Heart left ventricle (tissue), 16 donors: ENCODE measurements at regions not wholly inside any gene's neighbourhood (a gene's known extent, or its start where the extent isn't known, plus 50 kb on each side); places are given as distances from the start of the nearest gene placed in this dataset.

Experiments
- ATAC-seq, 4 donors: fragments of 200-7000 bp; cut with Tn5 transposase; one replicate each; pipeline ENCODE4 v1.9.1; 2020 to 2022; ENCODE audit warnings: moderate library complexity in 4 of 4, mild to moderate bottlenecking in 3 of 4, moderate number of reproducible peaks in 1 of 4
- DNase-seq, 5 donors: peaks; one replicate each; pipeline ENCODE4 v3.0.0-alpha.2; 2020
- H3K27ac ChIP-seq, 12 donors: fragments of 200-600 bp; sonication (generic) in 4 of 12; one replicate each; pipeline versions ENCODE4 v1.5.0 to v1.8.0; 2016 to 2022; ENCODE audit warnings: mild to moderate bottlenecking in 2 of 12
- H3K27me3 ChIP-seq, 9 donors: fragments of 200-600 bp; sonication (generic) in 2 of 9; one replicate each; pipeline versions ENCODE4 v1.5.1 to v1.8.0; 2016 to 2022; ENCODE audit warnings: mild to moderate bottlenecking in 3 of 9
- H3K36me3 ChIP-seq, 9 donors: fragments of 200-600 bp; sonication (generic) in 2 of 9; one replicate each; pipeline versions ENCODE4 v1.5.0 to v1.8.0; 2018 to 2022; ENCODE audit warnings: mild to moderate bottlenecking in 2 of 9
- H3K4me1 ChIP-seq, 12 donors: fragments of 200-600 bp; sonication (generic) in 4 of 12; one replicate each; pipeline versions ENCODE4 v1.5.0 to v1.8.0; 2016 to 2022; ENCODE audit warnings: mild to moderate bottlenecking in 3 of 12
- H3K4me3 ChIP-seq, 12 donors: fragments of 200-600 bp; sonication (generic) in 4 of 12; one replicate each; pipeline versions ENCODE4 v1.5.0 to v1.8.0; 2017 to 2022; ENCODE audit warnings: mild to moderate bottlenecking in 9 of 12, moderate library complexity in 4 of 12
- H3K9me3 ChIP-seq, 12 donors: fragments of 200-600 bp; sonication (generic) in 4 of 12; one replicate each; pipeline versions ENCODE4 v1.5.0 to v1.8.0; 2016 to 2022; ENCODE audit warnings: mild to moderate bottlenecking in 1 of 12
- CTCF ChIP-seq, 12 donors: fragments of 200-600 bp; sonication (generic) in 4 of 12; IDR thresholded peaks; one replicate each; pipeline versions ENCODE4 v1.5.0 to v1.8.0; 2018 to 2022; ENCODE audit warnings: antibody characterized with exemption in 12 of 12, mild to moderate bottlenecking in 5 of 12
- POLR2A ChIP-seq, 2 donors: fragments of 450-650 bp; IDR thresholded peaks; one replicate each; pipeline ENCODE4 v1.6.1; 2017; ENCODE audit warnings: antibody characterized with exemption in 2 of 2, mild to moderate bottlenecking in 2 of 2, moderate library complexity in 2 of 2
- WGBS, 4 donors: extraction: QIAGEN DNeasy Blood & Tissue Kit in 2 of 4; methylation state at CpG; one replicate each; pipeline versions ENCODE4 v1.1.5 to v1.1.7; 2013 to 2018; 5-methylcytosine and 5-hydroxymethylcytosine counted together
- intact Hi-C, 10 donors: fragments of 100-400 bp; cut with DNase I; formaldehyde crosslinking; loops; one replicate each; pipeline versions ENCODE4 v1.11.1 to v1.14.2; 2022
- donor health status: ischemic (EF 13 %, LVEDD 7.1; RV severe dilation, severe dysfunction).
- donor health status: healthy with polysubstance abuse.
- donor health status: DM: no; HTN: yes; CAD: no.
- donor health status: DM: no; HTN: no; CAD: no.
- donor health status: ischemic (EF 25% LVEDD 6.9; RV normal size, moderate dysfunction).
- donor health status: ischemic (EF 25% LVEDD 5.7; RV mildly dilated, moderate dysfunction).
- donor health status: healthy.
- donor health status: DM: yes; HTN: yes; CAD: no.
- donor health status: ischemic (EF 35%, LVEDD 5.7; RV mildly dilated, moderate dysfunction).
- donor health status: nonischemic (EF 11% LVEDD 7.7; RV severe dilation, severe dysfunction).
- donor health status: DM: yes; HTN: yes; CAD: no.
- donor health status: PGD.
- donor health status: ischemic (EF 29% LVEDD 5.4; RV normal size, mild dysfunction).
- donor health status: nonischemic (EF 23%, LVEDD 6.1; RV moderate dilation, normal function).

DNA sequence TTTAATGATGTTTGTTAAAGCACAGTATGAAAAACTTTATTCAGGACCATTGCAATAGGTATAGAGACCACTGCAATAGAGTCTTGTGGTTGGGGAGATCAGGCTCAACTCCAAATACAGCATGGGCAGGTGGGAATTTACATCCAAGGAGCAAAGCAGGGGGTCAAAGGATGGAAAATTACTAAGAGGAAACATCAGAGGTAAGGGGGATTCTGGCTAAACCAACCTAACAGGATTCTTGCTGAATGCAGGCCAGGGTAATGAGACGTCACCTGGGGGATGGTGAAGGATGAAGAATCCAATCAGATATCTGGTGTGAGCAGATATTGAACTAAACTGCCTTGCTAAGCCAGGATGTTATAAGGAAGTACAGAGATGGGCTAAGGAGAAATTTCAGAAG, 126.6 kb upstream of the MIR17HG start:
- intact Hi-C loops, result no loop called here
- Histone ChIP-seq H3K4me3 (no peak overlapping the region), H3K27ac (no peak overlapping the region), H3K27me3 (peaks cover 0 to 5% (median 0%) of the 10 kb centered on the region in 9 donors), H3K4me1 (no peaks in the 10 kb centered on the region), H3K36me3 (no peaks in the 10 kb centered on the region), H3K9me3 (no peaks in the 10 kb centered on the region)
- no peak for ATAC-seq
- TF ChIP-seq CTCF (IDR thresholded peaks at IDR 0.05), result no peak
- TF ChIP-seq POLR2A (IDR thresholded peaks at IDR 0.05), result no peak
- WGBS, 4 donors, result 45 to 64% (median 57%) methylated on average over 1 of the region's 1 CpG
- DNase-seq, result no peak

DNA sequence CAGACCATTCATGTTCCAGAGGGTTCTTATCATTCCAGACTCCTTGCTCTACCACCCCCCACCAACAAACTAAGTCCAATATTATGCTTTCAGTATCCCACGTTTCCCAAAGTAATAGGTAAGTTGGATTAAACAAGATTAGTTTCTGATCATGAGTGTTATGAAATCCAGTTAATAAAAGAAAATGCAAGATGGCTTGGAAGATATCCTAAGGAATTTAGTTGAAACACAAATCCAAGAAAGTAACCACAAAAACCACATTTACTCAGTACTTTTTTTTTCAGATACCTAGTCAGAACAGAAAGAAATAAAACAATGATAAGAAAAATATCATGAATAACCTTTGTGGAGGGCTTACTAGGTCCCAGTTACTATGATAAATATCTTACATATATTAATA, 119.4 kb upstream of the MIR17HG start:
- no peaks in the 10 kb centered on the region for H3K9me3 ChIP-seq
- ATAC-seq (no peak), DNase-seq (no peak)
- H3K27me3 ChIP-seq, result peaks cover 0 to 3% (median 0%) of the 10 kb centered on the region in 9 donors
- H3K4me3 ChIP-seq, result no peak overlapping the region
- no peaks in the 10 kb centered on the region for H3K36me3 ChIP-seq
- no peak overlapping the region for H3K27ac ChIP-seq
- TF ChIP-seq CTCF (IDR thresholded peaks at IDR 0.05) (no peak), POLR2A (IDR thresholded peaks at IDR 0.05) (no peak)
- H3K4me1 ChIP-seq, result no peaks in the 10 kb centered on the region
- intact Hi-C loops, result no loop called here
- WGBS, 4 donors, result 60 to 78% (median 69%) methylated on average over 1 of the region's 1 CpG

GRCh38 chr13:91228940-91229339, 118.5 kb upstream of the MIR17HG start:
- no peak overlapping the region for H3K27ac ChIP-seq
- H3K4me3 ChIP-seq, result no peak overlapping the region
- peaks cover 0 to 3% (median 0%) of the 10 kb centered on the region in 9 donors for H3K27me3 ChIP-seq
- intact Hi-C loops, result no loop called here
- no peaks in the 10 kb centered on the region for H3K4me1 ChIP-seq
- TF ChIP-seq POLR2A (IDR thresholded peaks at IDR 0.05), result no peak
- no peak for TF ChIP-seq CTCF (IDR thresholded peaks at IDR 0.05)
- 64 to 85% (median 76%) methylated on average over 1 of the region's 1 CpG for WGBS, 4 donors
- H3K36me3 ChIP-seq, result no peaks in the 10 kb centered on the region
- DNase-seq, result no peak
- H3K9me3 ChIP-seq, result no peaks in the 10 kb centered on the region
- no peak for ATAC-seq

DNA sequence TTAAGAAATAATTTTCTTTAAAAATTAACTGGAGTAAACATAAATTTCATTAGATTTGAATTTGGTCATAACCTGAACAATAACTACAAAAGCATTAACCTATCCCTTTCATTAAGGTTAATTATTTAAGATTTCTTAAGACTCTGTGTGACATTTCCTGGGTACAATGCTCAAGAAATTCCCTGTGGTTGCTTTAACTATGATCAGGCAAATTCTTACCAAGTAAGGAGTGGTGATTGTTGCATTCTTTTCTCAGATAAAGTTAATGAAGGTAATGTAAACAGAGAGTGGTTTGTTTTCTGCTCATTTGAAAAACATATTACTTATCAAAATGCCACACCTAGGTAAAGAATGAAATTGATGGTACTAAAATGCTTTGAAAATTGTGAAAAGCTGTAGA, 114.8 kb upstream of the MIR17HG start:
- intact Hi-C loops, result no loop called here

More for the DNA sequence above, 114.8 kb upstream of the MIR17HG start:
- Histone ChIP-seq H3K27ac (no peak overlapping the region), H3K27me3 (no peaks in the 10 kb centered on the region), H3K36me3 (no peaks in the 10 kb centered on the region), H3K4me3 (no peak overlapping the region), H3K4me1 (no peaks in the 10 kb centered on the region), H3K9me3 (no peaks in the 10 kb centered on the region)
- ATAC-seq, result no peak
- no peak for TF ChIP-seq POLR2A (IDR thresholded peaks at IDR 0.05)
- no peak for TF ChIP-seq CTCF (IDR thresholded peaks at IDR 0.05)
- DNase-seq, result no peak
